GM20000 (cell line): ENCODE measurements at regions not wholly inside any gene's neighbourhood (a gene's known extent, or its start where the extent isn't known, plus 50 kb on each side); places are given as distances from the start of the nearest gene placed in this dataset.

Source experiments
- DNase-seq: peaks from one replicate; pipeline ENCODE4 v3.0.0; 2012; ENCODE audit warnings: low spot score
- TF ChIP-seq, protein P1 (sequence below): IDR thresholded peaks from 2 replicates; pipeline ENCODE4 v1.5.1; 2012; ENCODE audit warnings: mild to moderate bottlenecking, control low read depth; ENCODE audit errors: extremely low read depth, missing control alignments

DNA sequence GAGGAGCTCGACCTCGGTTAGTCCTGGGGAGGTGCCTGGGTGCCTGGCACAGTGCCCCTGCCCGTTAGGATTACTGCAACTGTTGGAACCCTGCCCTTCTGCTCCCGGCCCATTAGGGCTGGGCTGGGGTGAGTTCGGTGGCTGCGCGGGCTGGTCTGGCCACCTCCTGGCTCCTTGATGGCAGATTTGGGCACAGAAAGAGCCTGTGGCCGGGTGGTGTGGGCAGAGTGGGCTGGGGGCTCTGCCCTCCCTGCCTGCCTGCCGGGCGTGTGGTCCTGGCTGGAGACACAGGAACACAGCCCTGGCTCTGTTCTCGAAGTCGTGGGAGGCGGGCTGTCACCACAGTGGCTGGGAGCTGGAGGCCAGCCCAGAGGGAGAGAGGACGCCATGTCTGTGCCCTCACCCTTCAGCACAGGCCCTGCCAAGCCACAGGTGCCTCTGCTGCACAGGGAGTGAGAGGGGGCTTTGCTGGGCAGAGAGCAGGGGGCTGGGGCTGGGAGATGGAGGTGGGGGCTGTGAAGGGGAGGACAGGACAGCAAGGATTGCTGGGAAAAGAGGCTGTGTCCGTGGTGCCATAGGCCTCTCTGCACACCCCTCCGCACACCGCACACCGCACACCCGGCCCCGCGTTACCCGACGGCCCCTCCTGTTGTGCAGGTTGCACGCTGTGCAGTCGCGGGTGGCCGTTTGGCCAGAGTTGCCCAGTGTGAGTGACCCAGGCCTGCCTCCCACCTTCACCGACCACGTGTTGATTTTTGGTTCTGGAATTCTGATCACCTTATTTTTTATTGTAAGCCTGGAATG lies 236.6 kb upstream of the GSE1 start:
- no peak for DNase-seq
- TF ChIP-seq, protein P1, sequence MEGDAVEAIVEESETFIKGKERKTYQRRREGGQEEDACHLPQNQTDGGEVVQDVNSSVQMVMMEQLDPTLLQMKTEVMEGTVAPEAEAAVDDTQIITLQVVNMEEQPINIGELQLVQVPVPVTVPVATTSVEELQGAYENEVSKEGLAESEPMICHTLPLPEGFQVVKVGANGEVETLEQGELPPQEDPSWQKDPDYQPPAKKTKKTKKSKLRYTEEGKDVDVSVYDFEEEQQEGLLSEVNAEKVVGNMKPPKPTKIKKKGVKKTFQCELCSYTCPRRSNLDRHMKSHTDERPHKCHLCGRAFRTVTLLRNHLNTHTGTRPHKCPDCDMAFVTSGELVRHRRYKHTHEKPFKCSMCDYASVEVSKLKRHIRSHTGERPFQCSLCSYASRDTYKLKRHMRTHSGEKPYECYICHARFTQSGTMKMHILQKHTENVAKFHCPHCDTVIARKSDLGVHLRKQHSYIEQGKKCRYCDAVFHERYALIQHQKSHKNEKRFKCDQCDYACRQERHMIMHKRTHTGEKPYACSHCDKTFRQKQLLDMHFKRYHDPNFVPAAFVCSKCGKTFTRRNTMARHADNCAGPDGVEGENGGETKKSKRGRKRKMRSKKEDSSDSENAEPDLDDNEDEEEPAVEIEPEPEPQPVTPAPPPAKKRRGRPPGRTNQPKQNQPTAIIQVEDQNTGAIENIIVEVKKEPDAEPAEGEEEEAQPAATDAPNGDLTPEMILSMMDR, result no peak

DNA sequence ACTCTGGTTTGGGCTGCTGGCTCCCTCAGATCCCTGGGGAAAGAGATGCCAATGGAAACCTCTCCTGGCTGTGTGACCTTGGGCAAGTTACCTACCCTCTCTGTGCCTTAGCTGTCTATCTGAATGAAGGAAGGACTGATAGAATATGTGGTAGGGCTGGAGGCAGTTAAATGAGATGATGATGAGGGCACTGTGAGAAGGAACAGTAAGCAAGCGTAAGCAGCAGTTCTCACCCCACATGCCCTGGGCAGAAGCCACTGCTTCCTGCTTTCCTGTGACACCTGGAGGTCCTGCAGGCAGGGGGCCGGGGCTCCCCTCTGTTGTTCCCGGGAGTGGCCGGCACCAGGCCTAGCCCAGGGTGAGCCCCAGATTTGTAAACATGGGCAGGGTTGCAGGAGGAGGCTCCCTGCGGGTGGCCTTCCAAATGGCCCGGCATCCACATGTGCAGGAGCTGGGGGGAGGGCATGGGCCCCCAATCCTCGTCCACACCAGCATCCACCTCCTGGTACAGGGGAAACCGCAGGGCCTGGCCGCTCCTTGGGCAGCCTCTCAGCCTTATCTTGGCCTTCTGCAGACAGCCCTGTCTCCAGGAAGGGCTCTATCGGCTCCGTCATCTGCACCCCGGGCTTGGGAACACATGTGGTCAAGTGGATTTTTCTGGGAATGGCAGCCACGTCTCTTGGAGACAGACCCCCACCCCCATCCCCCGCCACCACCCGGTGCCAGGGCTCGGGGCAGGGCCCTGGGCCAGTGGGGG lies 235.6 kb upstream of the GSE1 start:
- TF ChIP-seq, protein P1, result no peak
- DNase-seq, result no peak

DNA sequence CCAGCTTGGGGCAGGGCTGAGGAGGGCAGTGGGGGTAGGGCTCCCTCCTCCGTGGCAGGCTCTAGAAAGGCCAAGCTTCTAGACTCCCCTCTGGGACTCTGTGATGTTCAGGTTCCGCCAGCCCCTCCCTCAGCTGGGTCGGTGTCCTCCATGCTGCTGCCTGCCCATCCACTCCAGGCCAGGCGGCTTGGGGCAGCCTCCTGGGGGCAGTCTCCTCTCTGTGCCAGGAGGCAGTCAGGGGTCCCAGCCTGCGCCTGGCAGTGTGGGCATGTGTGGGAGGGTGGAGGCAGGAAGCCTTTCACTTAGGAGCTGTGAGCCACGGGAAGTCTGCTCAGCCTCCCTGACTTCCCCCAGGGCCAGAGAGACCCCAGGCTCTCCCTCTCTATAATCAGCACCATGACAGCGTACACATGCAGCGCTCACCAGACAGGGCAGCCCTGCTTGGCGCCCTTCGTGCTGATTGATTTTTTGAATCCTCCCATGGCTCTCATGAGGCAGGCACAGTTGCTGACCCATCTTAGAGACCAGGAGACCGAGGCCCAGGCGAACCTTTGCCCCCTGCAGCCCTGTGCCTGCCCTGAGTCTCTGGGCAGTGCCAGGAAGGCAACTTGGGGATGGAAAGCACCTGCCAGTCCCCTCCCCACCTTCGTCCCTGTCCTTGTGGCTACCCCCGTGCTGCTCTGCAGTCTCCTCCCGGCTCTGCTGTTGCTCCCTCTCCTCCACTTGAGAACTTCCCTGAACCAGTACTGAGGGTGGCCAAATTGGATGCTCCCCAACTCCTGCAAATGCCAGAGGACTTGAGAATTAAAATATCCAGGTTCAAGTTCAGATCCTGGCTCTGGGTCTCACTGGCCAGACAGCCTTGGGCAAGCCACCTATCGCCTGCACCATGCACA lies 234.7 kb upstream of the GSE1 start:
- TF ChIP-seq, protein P1, result no peak
- DNase-seq, result no peak

DNA sequence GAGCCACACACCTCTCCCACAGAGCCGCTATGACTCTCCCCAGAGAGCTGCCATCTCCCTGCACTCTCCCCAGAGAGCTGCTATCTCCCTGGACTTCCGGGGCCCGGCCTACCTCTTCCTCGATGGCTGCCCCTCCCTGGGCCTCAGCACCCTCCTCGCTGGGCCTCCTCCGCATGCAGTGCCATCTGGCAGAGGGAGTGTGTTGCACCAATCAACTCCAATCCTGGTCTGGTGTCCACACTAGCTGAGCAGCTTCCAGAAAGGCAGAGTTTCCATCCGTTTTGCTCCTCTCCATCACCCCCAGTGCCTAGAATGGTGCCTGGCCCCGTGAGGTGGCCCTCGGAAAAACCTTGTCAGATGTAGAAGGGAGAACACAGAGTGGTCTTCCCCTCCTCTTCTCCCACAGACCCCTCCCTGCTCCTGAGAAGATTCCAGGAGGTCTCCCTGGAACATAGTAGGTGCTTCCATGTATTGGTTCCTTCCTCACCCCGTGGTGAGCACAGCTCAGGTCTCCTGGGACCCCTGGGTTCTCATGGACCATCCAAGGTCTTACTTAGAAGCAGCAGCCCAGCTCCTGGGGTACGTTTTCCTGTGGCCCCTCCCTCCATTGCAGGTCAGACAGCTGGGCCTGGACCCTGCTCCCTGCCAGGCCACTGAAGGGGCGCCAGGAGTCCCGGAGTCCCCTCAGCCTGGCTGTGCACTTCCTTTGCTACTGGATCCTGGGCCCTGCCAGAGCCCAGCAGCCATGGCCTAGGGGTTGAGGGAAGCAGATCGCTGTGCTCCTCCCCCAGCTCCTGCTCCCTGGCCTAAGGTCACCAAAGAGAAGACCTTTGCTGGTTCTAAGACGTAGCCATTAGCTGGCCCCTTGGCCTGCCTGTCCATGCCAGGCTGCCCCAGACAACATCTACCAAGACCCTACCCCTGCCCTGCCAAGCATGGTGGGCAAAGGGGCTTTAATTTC lies 233.8 kb upstream of the GSE1 start:
- no peak for DNase-seq
- TF ChIP-seq, protein P1, result no peak

DNA sequence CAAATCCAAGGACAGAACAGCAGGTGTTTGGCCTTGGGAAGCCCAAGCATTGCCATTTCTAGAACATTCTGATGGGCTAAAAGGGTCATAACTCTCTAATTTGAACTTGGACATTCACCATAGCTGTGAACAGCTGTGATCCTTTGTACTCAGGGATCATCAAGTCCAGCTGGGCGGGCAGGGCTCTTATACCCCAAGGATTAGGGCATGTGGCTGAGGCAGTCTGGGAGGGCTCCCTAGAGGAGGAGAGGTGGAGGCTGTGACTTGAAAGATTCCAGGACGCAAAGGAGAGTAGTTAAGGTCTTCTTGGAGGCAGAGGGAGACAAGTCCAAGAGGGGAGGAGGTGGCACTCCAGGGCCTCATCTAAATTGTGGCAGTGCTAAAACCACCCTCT lies 233.1 kb upstream of the GSE1 start:
- TF ChIP-seq, protein P1, result no peak
- no peak for DNase-seq

DNA sequence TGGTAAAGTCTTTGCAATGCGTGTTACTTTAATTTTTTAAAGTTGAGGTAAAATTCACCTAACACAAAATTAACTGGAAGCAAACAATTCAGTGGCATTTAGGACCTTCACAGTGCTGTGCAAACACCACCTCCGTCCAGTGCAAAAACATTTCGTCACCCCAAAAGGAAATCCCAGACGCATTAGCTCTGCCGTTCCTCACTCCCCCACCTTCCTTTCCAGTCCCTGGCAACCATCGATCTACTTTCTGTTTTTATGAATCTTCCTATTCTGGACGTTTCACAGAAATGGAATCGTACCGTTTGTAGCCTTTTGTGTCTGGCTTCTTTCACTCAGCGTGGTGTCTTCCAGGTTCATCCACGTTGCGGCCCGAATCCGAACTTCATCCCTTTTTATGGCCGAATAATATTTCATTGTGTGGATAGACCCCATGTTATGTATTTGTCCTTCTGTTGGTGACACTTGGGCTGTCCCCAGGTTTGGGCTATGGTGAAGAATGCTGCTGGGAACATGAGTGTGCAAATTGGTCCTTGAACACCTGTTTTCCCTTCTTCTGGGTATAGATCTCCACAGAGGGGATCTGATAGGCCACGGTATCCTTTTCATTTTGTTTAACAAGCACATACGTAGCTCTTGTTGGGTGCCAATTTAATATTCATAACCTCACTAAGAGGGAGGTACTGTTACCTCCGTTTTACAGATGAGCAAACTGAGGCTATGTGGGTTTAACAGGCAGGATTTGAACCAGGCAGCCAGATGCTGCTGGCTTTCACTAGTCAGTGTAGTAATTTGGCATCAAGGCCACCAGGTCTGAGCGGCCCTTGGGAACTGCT lies 232.0 kb upstream of the GSE1 start:
- no peak for DNase-seq
- TF ChIP-seq, protein P1, result no peak
